ENCODE measurements at regions not wholly inside any gene's neighbourhood (a gene's known extent, or its start where the extent isn't known, plus 50 kb on each side); places are given as distances from the start of the nearest gene placed in this dataset.
A peak's percentile ranks its signal among the peaks of the same experiment; 100 is the strongest.

- Histone ChIP-seq H3K9me2 (replicated peaks; ENCODE audit: low read depth, low read length) (no peaks in the 10 kb centered on the region), H3K4me1 (ENCODE audit: insufficient read depth, low read length, poor library complexity, severe bottlenecking) (no peaks in the 10 kb centered on the region), H3K9me3 (ENCODE audit: insufficient read depth, low read depth, low read length) (no peaks in the 10 kb centered on the region), H3K79me2 (ENCODE audit: insufficient read depth, low read length) (no peaks in the 10 kb centered on the region), H3F3A (ENCODE audit: low read depth) (no peaks in the 10 kb centered on the region), H3K9ac (ENCODE audit: low read depth, low read length, poor library complexity, severe bottlenecking) (no peak overlapping the region), H2AFZ (ENCODE audit: low read length) (no peak overlapping the region), H3K36me3 (ENCODE audit: insufficient read depth, low read length) (no peaks in the 10 kb centered on the region), H3K4me2 (ENCODE audit: low read depth, low read length, poor library complexity, severe bottlenecking) (no peak overlapping the region), H4K20me1 (ENCODE audit: insufficient read depth, low read length, poor library complexity, severe bottlenecking) (no peaks in the 10 kb centered on the region), H3K27me3 (ENCODE audit: insufficient read depth, low read length, poor library complexity, severe bottlenecking) (no peaks in the 10 kb centered on the region), H3K4me3 (ENCODE audit: low read length, poor library complexity, severe bottlenecking) (no peak overlapping the region)
- TF ChIP-seq CTCF (conservative IDR thresholded peaks at IDR 0.05; ENCODE audit: low read length) (peak; percentile 36), EZH2phosphoT487 (IDR thresholded peaks at IDR 0.05; ENCODE audit: borderline replicate concordance) (no peak)
Observed at GRCh38 chr5:91302305-91302704, 80.8 kb downstream of the ARRDC3 start.

GRCh38 chr5:91301106-91301846 is 81.8 kb downstream of the ARRDC3 start:
- Histone ChIP-seq H3K79me2 (ENCODE audit: insufficient read depth, low read length) (no peaks in the 10 kb centered on the region), H3K4me1 (ENCODE audit: insufficient read depth, low read length, poor library complexity, severe bottlenecking) (no peaks in the 10 kb centered on the region), H3K4me3 (ENCODE audit: low read length, poor library complexity, severe bottlenecking) (no peak overlapping the region), H3K27me3 (ENCODE audit: insufficient read depth, low read length, poor library complexity, severe bottlenecking) (no peaks in the 10 kb centered on the region), H2AFZ (ENCODE audit: low read length) (no peak overlapping the region), H3F3A (ENCODE audit: low read depth) (no peaks in the 10 kb centered on the region), H3K36me3 (ENCODE audit: insufficient read depth, low read length) (no peaks in the 10 kb centered on the region), H3K9ac (ENCODE audit: low read depth, low read length, poor library complexity, severe bottlenecking) (no peak overlapping the region), H3K4me2 (ENCODE audit: low read depth, low read length, poor library complexity, severe bottlenecking) (no peak overlapping the region), H4K20me1 (ENCODE audit: insufficient read depth, low read length, poor library complexity, severe bottlenecking) (no peaks in the 10 kb centered on the region), H3K9me2 (replicated peaks; ENCODE audit: low read depth, low read length) (no peaks in the 10 kb centered on the region), H3K9me3 (ENCODE audit: insufficient read depth, low read depth, low read length) (no peaks in the 10 kb centered on the region)
- TF ChIP-seq EZH2phosphoT487 (IDR thresholded peaks at IDR 0.05; ENCODE audit: borderline replicate concordance) = no peak
- TF ChIP-seq CTCF (conservative IDR thresholded peaks at IDR 0.05; ENCODE audit: low read length) = no peak

DNA sequence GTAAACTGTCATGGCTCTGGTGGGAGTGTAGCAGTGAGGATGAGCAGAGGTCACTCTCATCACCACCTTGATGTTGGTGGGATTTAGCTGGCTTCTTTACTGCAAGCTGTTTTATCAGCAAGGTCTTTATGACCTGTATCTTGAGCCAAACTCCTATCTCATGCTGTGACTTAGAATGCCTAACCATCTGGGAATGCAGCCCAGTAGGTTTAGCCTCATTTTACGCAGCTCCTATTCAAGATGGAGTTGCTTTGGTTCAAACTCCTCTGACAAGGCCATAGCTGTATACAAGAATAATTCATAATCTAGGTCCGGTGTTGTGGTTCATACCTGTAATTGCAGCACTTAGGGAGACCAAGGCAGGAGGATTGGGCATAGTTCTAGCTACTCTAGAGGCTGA is 85.1 kb downstream of the ARRDC3 start:
- no peak overlapping the region for H3K9ac ChIP-seq (ENCODE audit: low read depth, low read length, poor library complexity, severe bottlenecking)
- H3K36me3 ChIP-seq (ENCODE audit: insufficient read depth, low read length) = no peaks in the 10 kb centered on the region
- no peak overlapping the region for H2AFZ ChIP-seq (ENCODE audit: low read length)
- H3K27me3 ChIP-seq (ENCODE audit: insufficient read depth, low read length, poor library complexity, severe bottlenecking) = no peaks in the 10 kb centered on the region
- no peaks in the 10 kb centered on the region for H3K9me2 ChIP-seq (replicated peaks; ENCODE audit: low read depth, low read length)
- TF ChIP-seq CTCF (conservative IDR thresholded peaks at IDR 0.05; ENCODE audit: low read length) (no peak), EZH2phosphoT487 (IDR thresholded peaks at IDR 0.05; ENCODE audit: borderline replicate concordance) (no peak)
- H3K4me1 ChIP-seq (ENCODE audit: insufficient read depth, low read length, poor library complexity, severe bottlenecking) = no peaks in the 10 kb centered on the region
- H3K4me2 ChIP-seq (ENCODE audit: low read depth, low read length, poor library complexity, severe bottlenecking) = no peak overlapping the region
- no peaks in the 10 kb centered on the region for H3F3A ChIP-seq (ENCODE audit: low read depth)
- no peaks in the 10 kb centered on the region for H3K9me3 ChIP-seq (ENCODE audit: insufficient read depth, low read depth, low read length)
- H3K79me2 ChIP-seq (ENCODE audit: insufficient read depth, low read length) = no peaks in the 10 kb centered on the region
- H3K4me3 ChIP-seq (ENCODE audit: low read length, poor library complexity, severe bottlenecking) = no peak overlapping the region
- no peaks in the 10 kb centered on the region for H4K20me1 ChIP-seq (ENCODE audit: insufficient read depth, low read length, poor library complexity, severe bottlenecking)
